ENCODE measurements at regions not wholly inside any gene's neighbourhood (a gene's known extent, or its start where the extent isn't known, plus 50 kb on each side); places are given as distances from the start of the nearest gene placed in this dataset.

- TF ChIP-seq MAX (IDR thresholded peaks at IDR 0.05; ENCODE audit: low read depth, low read length) (no peak), CTCF (IDR thresholded peaks at IDR 0.05; ENCODE audit: low read depth, low read length) (no peak), MYC (IDR thresholded peaks at IDR 0.05; ENCODE audit: low read depth, low read length) (no peak), POLR2A (IDR thresholded peaks at IDR 0.05; ENCODE audit: extremely low read depth, insufficient read length) (no peak)
- no peak overlapping the region for H3K4me3 ChIP-seq (ENCODE audit: low read depth, low read length)
- no peak for DNase-seq (ENCODE audit: low read depth)
Observed at GRCh38 chr6:3627501-3627900, 124.0 kb downstream of the PXDC1 start.

GRCh38 chr6:3625980-3626563 lies 125.4 kb downstream of the PXDC1 start:
- no peak for TF ChIP-seq MAX (IDR thresholded peaks at IDR 0.05; ENCODE audit: low read depth, low read length)
- no peak for TF ChIP-seq CTCF (IDR thresholded peaks at IDR 0.05; ENCODE audit: low read depth, low read length)
- TF ChIP-seq MYC (IDR thresholded peaks at IDR 0.05; ENCODE audit: low read depth, low read length) = no peak
- no peak for DNase-seq (ENCODE audit: low read depth)
- H3K4me3 ChIP-seq (ENCODE audit: low read depth, low read length) = no peak overlapping the region

GRCh38 chr6:3625149-3625979 lies 126.1 kb downstream of the PXDC1 start:
- no peak overlapping the region for H3K4me3 ChIP-seq (ENCODE audit: low read depth, low read length)
- DNase-seq (ENCODE audit: low read depth) = no peak
- TF ChIP-seq MYC (IDR thresholded peaks at IDR 0.05; ENCODE audit: low read depth, low read length) (no peak), POLR2A (IDR thresholded peaks at IDR 0.05; ENCODE audit: extremely low read depth, insufficient read length) (no peak), MAX (IDR thresholded peaks at IDR 0.05; ENCODE audit: low read depth, low read length) (no peak), CTCF (IDR thresholded peaks at IDR 0.05; ENCODE audit: low read depth, low read length) (no peak)

GRCh38 chr6:3624250-3625136 lies 127.0 kb downstream of the PXDC1 start:
- H3K4me3 ChIP-seq (ENCODE audit: low read depth, low read length) = no peak overlapping the region
- no peak for TF ChIP-seq POLR2A (IDR thresholded peaks at IDR 0.05; ENCODE audit: extremely low read depth, insufficient read length)
- no peak for TF ChIP-seq MYC (IDR thresholded peaks at IDR 0.05; ENCODE audit: low read depth, low read length)
- no peak for TF ChIP-seq MAX (IDR thresholded peaks at IDR 0.05; ENCODE audit: low read depth, low read length)
- no peak for DNase-seq (ENCODE audit: low read depth)

GRCh38 chr6:3623451-3624249 lies 127.9 kb downstream of the PXDC1 start:
- TF ChIP-seq MAX (IDR thresholded peaks at IDR 0.05; ENCODE audit: low read depth, low read length) = no peak
- no peak for TF ChIP-seq POLR2A (IDR thresholded peaks at IDR 0.05; ENCODE audit: extremely low read depth, insufficient read length)
- TF ChIP-seq CTCF (IDR thresholded peaks at IDR 0.05; ENCODE audit: low read depth, low read length) = no peak
- no peak for TF ChIP-seq MYC (IDR thresholded peaks at IDR 0.05; ENCODE audit: low read depth, low read length)
- DNase-seq (ENCODE audit: low read depth) = no peak
- H3K4me3 ChIP-seq (ENCODE audit: low read depth, low read length) = no peak overlapping the region

Data from NB4 (cell line).